Right cardiac atrium (tissue), 5 donors: ENCODE measurements at regions not wholly inside any gene's neighbourhood (a gene's known extent, or its start where the extent isn't known, plus 50 kb on each side); places are given as distances from the start of the nearest gene placed in this dataset.
A peak's percentile ranks its signal among the peaks of the same experiment; 100 is the strongest.
"Not testable (repeated sequence)": the region's sequence is repeated elsewhere in the genome, so short reads cannot be mapped to it uniquely, and the experiment has no call there.

ENCODE experiments used
- ATAC-seq, 2 donors: fragments of 200-7000 bp; cut with Tn5 transposase; one replicate each; pipeline versions ENCODE4 v1.8.0 to v1.9.1; 2020; ENCODE audit warnings: moderate library complexity in 2 of 2, mild to moderate bottlenecking in 1 of 2
- DNase-seq, 3 donors: peaks; one replicate each; pipeline ENCODE4 v3.0.0-alpha.2; 2020
- H3K27ac ChIP-seq: one replicate; pipeline ENCODE4 v1.5.1; 2013; ENCODE audit warnings: mild to moderate bottlenecking, low read length, control low read depth, moderate library complexity
- H3K27me3 ChIP-seq: one replicate; pipeline ENCODE4 v1.6.1; 2013; ENCODE audit not compliant: control insufficient read depth, insufficient read depth
- H3K4me1 ChIP-seq: one replicate; pipeline ENCODE4 v1.6.1; 2013; ENCODE audit warnings: low read length; ENCODE audit not compliant: control insufficient read depth, insufficient read depth
- H3K4me3 ChIP-seq: one replicate; pipeline ENCODE4 v1.5.1; 2013; ENCODE audit warnings: low read length, control low read depth
- H3K9me3 ChIP-seq: one replicate; pipeline ENCODE4 v1.6.1; 2013; ENCODE audit warnings: low read length; ENCODE audit not compliant: control insufficient read depth
- WGBS: extraction: QIAGEN DNeasy Blood & Tissue Kit; methylation state at CpG from one replicate; pipeline ENCODE4 v1.1.7; 2013; 5-methylcytosine and 5-hydroxymethylcytosine counted together
- intact Hi-C, 4 donors: fragments of 100-400 bp; cut with DNase I; formaldehyde crosslinking; loops; one replicate each; pipeline versions ENCODE4 v1.11.0 to v1.14.0; 2022 to 2023
- donor health status: healthy with polysubstance abuse.
- donor health status: DM: no; HTN: yes; CAD: no.
- donor health status: DM: no; HTN: no; CAD: no.
- donor health status: DM: no; HTN: yes; CAD: no; lungs with severe emphysema.
- donor health status: DM: yes; HTN: yes; CAD: no.

GRCh38 chr5:176061269-176061622 lies 93.1 kb upstream of the THOC3 start:
- ATAC-seq, intact Hi-C loops, H3K4me1 ChIP-seq, H3K27me3 ChIP-seq, H3K4me3 ChIP-seq, H3K27ac ChIP-seq, H3K9me3 ChIP-seq: not testable (repeated sequence)
- DNase-seq: peak in 1 of 3 donors; percentile 10
- 21% methylated on average over 21 of the region's 30 CpGs for WGBS

GRCh38 chr5:176061660-176062059 lies 93.5 kb upstream of the THOC3 start:
- WGBS: 29% methylated on average over 13 of the region's 21 CpGs
- H3K4me3 ChIP-seq, H3K9me3 ChIP-seq, DNase-seq, H3K4me1 ChIP-seq, H3K27me3 ChIP-seq, H3K27ac ChIP-seq, intact Hi-C loops: not testable (repeated sequence)
- peak in 1 of 2 donors; percentile 36 for ATAC-seq

- 84% methylated on average over 3 of the region's 5 CpGs for WGBS
- ATAC-seq, H3K9me3 ChIP-seq, H3K4me1 ChIP-seq, H3K27me3 ChIP-seq, DNase-seq, H3K27ac ChIP-seq, H3K4me3 ChIP-seq, intact Hi-C loops: not testable (repeated sequence)
These were observed 98.3 kb upstream of the THOC3 start for GRCh38 chr5:176066262-176066945.

GRCh38 chr5:176067162-176067561 lies 99.0 kb upstream of the THOC3 start:
- H3K9me3 ChIP-seq, H3K4me1 ChIP-seq, ATAC-seq, H3K4me3 ChIP-seq, DNase-seq, intact Hi-C loops, H3K27me3 ChIP-seq, H3K27ac ChIP-seq: not testable (repeated sequence)
- 54% methylated on average over 1 of the region's 1 CpG for WGBS

GRCh38 chr5:176067948-176068347 lies 99.8 kb upstream of the THOC3 start:
- intact Hi-C loops, ATAC-seq, H3K27ac ChIP-seq, H3K9me3 ChIP-seq, H3K4me1 ChIP-seq, H3K4me3 ChIP-seq, DNase-seq, H3K27me3 ChIP-seq: not testable (repeated sequence)
- WGBS: 80% methylated on average over 5 of the region's 5 CpGs

- H3K4me3 ChIP-seq, H3K27me3 ChIP-seq, H3K4me1 ChIP-seq, H3K27ac ChIP-seq, H3K9me3 ChIP-seq, ATAC-seq, intact Hi-C loops: not testable (repeated sequence)
- WGBS: 68% methylated on average over 3 of the region's 9 CpGs
- peak in 1 of 3 donors; percentile 3 for DNase-seq
These were observed 106.0 kb upstream of the THOC3 start for GRCh38 chr5:176073996-176074571.

- 91% methylated on average over 8 of the region's 9 CpGs for WGBS
- H3K27me3 ChIP-seq, H3K9me3 ChIP-seq, intact Hi-C loops, ATAC-seq, H3K4me3 ChIP-seq, H3K27ac ChIP-seq, H3K4me1 ChIP-seq: not testable (repeated sequence)
- peak in 1 of 3 donors; percentile 12 for DNase-seq
These were observed 115.6 kb upstream of the THOC3 start for GRCh38 chr5:176083717-176084116.

- DNase-seq, H3K4me3 ChIP-seq, H3K4me1 ChIP-seq, intact Hi-C loops, ATAC-seq, H3K9me3 ChIP-seq, H3K27me3 ChIP-seq, H3K27ac ChIP-seq: not testable (repeated sequence)
- WGBS: 45% methylated on average over 3 of the region's 3 CpGs
These were observed 135.0 kb upstream of the THOC3 start for GRCh38 chr5:176103083-176103482.

GRCh38 chr5:176112888-176113287 lies 125.3 kb upstream of the SIMC1 start:
- H3K27ac ChIP-seq, ATAC-seq, intact Hi-C loops, H3K4me1 ChIP-seq, DNase-seq, H3K4me3 ChIP-seq, H3K9me3 ChIP-seq, H3K27me3 ChIP-seq: not testable (repeated sequence)
- no CpG with 5 or more reads among the region's 8 CpGs for WGBS

- ATAC-seq: not testable (repeated sequence)
These were observed 124.4 kb upstream of the SIMC1 start for GRCh38 chr5:176113673-176114335.

GRCh38 chr5:176114825-176115224 lies 123.4 kb upstream of the SIMC1 start:
- H3K4me3 ChIP-seq, DNase-seq, H3K9me3 ChIP-seq, H3K27ac ChIP-seq, ATAC-seq, intact Hi-C loops, H3K4me1 ChIP-seq, H3K27me3 ChIP-seq: not testable (repeated sequence)
- 70% methylated on average over 4 of the region's 7 CpGs for WGBS

More at GRCh38 chr5:176113673-176114335, 124.4 kb upstream of the SIMC1 start:
- 58% methylated on average over 2 of the region's 6 CpGs for WGBS
- DNase-seq, H3K27ac ChIP-seq, intact Hi-C loops, H3K27me3 ChIP-seq, H3K4me3 ChIP-seq, H3K9me3 ChIP-seq, H3K4me1 ChIP-seq: not testable (repeated sequence)
